ENCODE measurements at regions not wholly inside any gene's neighbourhood (a gene's known extent, or its start where the extent isn't known, plus 50 kb on each side); places are given as distances from the start of the nearest gene placed in this dataset.

DNA sequence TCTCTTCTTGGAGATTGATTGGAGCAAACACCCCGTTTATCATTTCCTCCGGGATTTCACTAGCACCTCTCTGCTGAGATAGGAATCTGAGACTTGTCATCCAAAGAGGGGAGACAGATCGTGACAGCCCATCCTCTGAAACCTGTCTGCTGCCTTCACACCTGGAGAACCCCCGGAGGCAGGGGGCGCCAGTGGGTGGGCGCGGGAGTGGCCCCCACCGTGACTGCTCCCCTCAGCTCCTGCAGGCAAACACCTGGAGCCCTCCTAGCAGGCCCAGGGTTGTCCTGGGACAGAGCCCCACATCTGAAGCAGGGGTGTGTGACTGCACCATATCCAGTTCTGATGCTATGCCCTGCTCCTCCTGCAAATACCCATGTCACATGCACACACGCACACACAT, 209.5 kb upstream of the POU3F1 start:
- Histone ChIP-seq H3K9me3 (no peaks in the 10 kb centered on the region), H3K4me3 (no peak overlapping the region), H3K4me1 (ENCODE audit: low read depth) (no peaks in the 10 kb centered on the region), H3K36me3 (ENCODE audit: low read depth) (no peaks in the 10 kb centered on the region)
- intact Hi-C loops (cut with DNase I, micrococcal nuclease), result no loop called here
- DNase-seq, result no peak
- ATAC-seq, result no peak
- TF ChIP-seq, protein P1, sequence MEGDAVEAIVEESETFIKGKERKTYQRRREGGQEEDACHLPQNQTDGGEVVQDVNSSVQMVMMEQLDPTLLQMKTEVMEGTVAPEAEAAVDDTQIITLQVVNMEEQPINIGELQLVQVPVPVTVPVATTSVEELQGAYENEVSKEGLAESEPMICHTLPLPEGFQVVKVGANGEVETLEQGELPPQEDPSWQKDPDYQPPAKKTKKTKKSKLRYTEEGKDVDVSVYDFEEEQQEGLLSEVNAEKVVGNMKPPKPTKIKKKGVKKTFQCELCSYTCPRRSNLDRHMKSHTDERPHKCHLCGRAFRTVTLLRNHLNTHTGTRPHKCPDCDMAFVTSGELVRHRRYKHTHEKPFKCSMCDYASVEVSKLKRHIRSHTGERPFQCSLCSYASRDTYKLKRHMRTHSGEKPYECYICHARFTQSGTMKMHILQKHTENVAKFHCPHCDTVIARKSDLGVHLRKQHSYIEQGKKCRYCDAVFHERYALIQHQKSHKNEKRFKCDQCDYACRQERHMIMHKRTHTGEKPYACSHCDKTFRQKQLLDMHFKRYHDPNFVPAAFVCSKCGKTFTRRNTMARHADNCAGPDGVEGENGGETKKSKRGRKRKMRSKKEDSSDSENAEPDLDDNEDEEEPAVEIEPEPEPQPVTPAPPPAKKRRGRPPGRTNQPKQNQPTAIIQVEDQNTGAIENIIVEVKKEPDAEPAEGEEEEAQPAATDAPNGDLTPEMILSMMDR (IDR thresholded peaks at IDR 0.05), result no peak

DNA sequence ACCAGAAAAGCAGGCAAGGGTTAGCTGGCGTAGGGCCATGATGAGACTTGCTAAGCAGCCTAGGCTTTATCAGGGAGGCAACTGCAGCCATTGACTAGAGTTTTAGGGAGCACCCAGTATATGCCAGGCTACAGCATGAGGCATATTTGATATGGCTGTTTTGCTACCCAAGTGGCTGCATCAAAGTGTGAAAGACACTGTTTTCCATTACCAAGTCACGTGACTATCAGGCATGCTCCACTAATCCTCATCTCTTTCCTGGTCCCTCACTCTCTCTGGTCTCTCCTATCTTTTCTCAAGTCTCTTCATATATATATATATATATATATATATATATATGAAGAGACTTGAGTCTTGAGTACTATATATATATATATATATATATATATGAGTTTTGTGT, 206.7 kb upstream of the POU3F1 start:
- H3K4me1 ChIP-seq (ENCODE audit: low read depth), result no peaks in the 10 kb centered on the region
- no peaks in the 10 kb centered on the region for H3K36me3 ChIP-seq (ENCODE audit: low read depth)
- DNase-seq, result no peak
- intact Hi-C loops (cut with DNase I, micrococcal nuclease), result no loop called here
- no peak for ATAC-seq
- TF ChIP-seq, protein P1 (IDR thresholded peaks at IDR 0.05), result no peak
- H3K4me3 ChIP-seq, result no peak overlapping the region
- no peaks in the 10 kb centered on the region for H3K9me3 ChIP-seq

DNA sequence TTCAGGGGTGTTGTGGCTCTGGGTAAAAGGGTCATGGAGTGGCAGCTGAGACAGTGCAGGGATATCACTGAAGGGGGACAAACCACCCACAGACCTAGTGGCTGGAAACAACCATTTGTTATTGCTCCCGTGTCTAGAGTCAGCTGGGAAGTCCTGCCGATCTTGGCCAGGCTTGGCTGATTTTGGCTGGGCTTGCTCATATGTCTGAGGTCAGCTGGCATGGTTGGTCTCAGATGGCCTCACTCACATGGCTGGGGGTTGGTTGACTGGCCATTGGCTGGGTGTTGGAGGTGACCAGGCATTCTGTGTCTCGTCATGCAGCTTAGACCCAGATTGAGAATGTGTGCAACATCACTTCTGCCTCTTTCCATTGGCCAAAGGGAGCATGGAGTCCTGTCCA, 203.8 kb upstream of the POU3F1 start:
- Histone ChIP-seq H3K4me1 (ENCODE audit: low read depth) (peaks cover 8% of the 10 kb centered on the region), H3K4me3 (no peak overlapping the region), H3K9me3 (no peaks in the 10 kb centered on the region), H3K36me3 (ENCODE audit: low read depth) (no peaks in the 10 kb centered on the region)
- DNase-seq (no peak), ATAC-seq (no peak)
- TF ChIP-seq, protein P1 (IDR thresholded peaks at IDR 0.05), result no peak
- intact Hi-C loops (cut with DNase I, micrococcal nuclease), result no loop called here

DNA sequence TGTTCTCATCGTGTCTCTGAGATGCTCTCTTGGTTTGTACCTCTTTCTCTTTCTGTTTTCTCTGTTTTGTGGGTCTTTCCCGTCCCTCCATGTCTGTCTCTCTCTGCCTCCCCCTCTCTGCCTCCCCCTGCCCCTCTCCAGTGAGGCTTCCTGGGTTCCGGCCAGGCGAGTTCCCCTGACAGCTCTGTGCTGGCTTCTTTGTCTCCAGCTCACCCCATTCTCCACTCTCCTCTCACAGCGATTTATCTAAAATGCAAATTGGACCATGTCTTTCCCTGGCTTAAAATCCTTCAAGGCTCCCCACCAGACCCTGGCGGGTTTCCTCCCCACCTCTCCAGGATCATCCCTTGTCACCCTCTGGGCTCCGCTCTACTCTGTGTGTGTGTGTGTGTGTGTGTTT, 202.4 kb upstream of the POU3F1 start:
- H3K36me3 ChIP-seq (ENCODE audit: low read depth), result no peaks in the 10 kb centered on the region
- intact Hi-C loops (cut with DNase I, micrococcal nuclease), result no loop called here
- DNase-seq (no peak), ATAC-seq (no peak)
- H3K4me3 ChIP-seq, result no peak overlapping the region
- TF ChIP-seq, protein P1 (IDR thresholded peaks at IDR 0.05), result no peak
- H3K9me3 ChIP-seq, result no peaks in the 10 kb centered on the region
- H3K4me1 ChIP-seq (ENCODE audit: low read depth), result peaks cover 8% of the 10 kb centered on the region

DNA sequence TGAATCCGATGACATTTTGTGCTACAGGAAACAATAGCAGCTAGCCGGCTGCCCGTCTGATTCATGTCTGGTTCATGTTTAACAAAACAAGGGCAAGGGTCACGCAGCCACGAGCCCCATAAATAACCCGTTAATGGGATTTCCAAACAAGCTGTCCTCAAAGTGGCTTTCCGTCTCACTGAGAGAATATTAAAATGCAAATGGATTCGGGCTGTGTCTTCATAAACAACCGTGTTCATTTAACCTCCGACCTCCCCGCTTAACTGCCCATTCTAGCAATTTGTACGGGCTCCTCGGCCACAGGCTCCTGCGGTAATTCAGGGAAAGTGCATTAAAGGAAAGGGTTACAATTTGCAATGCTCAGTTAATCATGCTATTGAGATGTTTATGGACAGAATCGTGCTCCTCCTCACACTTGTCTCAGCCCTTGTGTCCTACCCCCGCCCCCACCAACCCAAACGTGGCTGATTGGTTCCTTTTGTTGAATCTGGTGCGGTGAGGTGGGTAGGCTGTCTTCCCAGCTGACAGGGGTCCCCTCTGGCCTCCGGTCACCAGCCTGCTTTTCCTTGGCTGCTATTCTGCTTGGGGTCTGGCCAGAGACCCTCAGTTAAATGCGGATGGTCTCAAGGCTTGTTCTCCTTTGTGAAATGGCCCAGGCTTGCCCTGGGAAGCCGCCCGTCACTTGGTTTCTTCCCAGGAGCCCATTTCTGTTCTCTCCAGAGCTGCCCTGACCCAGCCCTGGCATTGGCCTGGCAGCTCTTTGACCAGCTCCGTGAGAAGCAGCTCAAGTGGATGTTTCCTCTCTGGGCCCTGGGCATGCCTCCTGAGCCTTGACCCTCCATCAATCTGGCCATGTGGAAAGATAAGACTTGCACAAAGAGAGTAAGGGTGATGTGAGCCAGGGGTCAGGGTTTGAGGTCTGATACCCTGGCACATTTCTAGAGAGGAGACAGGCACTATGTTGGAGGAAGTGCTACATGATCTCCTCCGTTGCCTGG, 200.7 kb upstream of the POU3F1 start:
- ATAC-seq, result peak; percentile 65
- peak in 2 of 3 donors; percentile 50 to 64 for DNase-seq
- Histone ChIP-seq H3K4me3 (no peak overlapping the region), H3K36me3 (ENCODE audit: low read depth) (no peaks in the 10 kb centered on the region), H3K9me3 (no peaks in the 10 kb centered on the region), H3K4me1 (ENCODE audit: low read depth) (peaks cover 8% of the 10 kb centered on the region)
- intact Hi-C loops (cut with DNase I, micrococcal nuclease), result no loop called here
- TF ChIP-seq, protein P1 (IDR thresholded peaks at IDR 0.05), result no peak

Measured in mucosa of descending colon (tissue), 3 donors.